Right lobe of liver (tissue), 6 donors: ENCODE measurements at regions not wholly inside any gene's neighbourhood (a gene's known extent, or its start where the extent isn't known, plus 50 kb on each side); places are given as distances from the start of the nearest gene placed in this dataset.

Experiments used
- ATAC-seq, 4 donors: fragments of 200-7000 bp; cut with Tn5 transposase; one replicate each; pipeline ENCODE4 v1.9.1; 2020; ENCODE audit warnings: mild to moderate bottlenecking in 4 of 4, moderate library complexity in 4 of 4
- DNase-seq, 3 donors: peaks; one replicate each; pipeline ENCODE4 v3.0.0-alpha.2; 2020
- H3K27ac ChIP-seq, 3 donors: fragments of 200-600 bp; one replicate each; pipeline ENCODE4 v1.8.0; 2022
- H3K27me3 ChIP-seq, 2 donors: fragments of 200-600 bp; one replicate each; pipeline ENCODE4 v1.8.0; 2022
- H3K36me3 ChIP-seq, 4 donors: fragments of 200-600 bp; sonication (generic) in 1 of 4; one replicate each; pipeline versions ENCODE4 v1.5.1 to v1.8.0; 2017 to 2022; ENCODE audit warnings: control low read depth in 1 of 4
- H3K4me1 ChIP-seq, 4 donors: fragments of 200-600 bp; sonication (generic) in 1 of 4; one replicate each; pipeline versions ENCODE4 v1.5.1 to v1.8.0; 2017 to 2022; ENCODE audit warnings: control low read depth in 1 of 4
- H3K4me3 ChIP-seq, 3 donors: fragments of 200-600 bp; one replicate each; pipeline ENCODE4 v1.8.0; 2022
- H3K9me3 ChIP-seq, 4 donors: fragments of 200-600 bp; sonication (generic) in 1 of 4; one replicate each; pipeline versions ENCODE4 v1.5.1 to v1.8.0; 2017 to 2022; ENCODE audit warnings: control low read depth in 1 of 4
- CTCF ChIP-seq, 4 donors: fragments of 200-600 bp in 3 of 4; fragments of 450-650 bp in 1 of 4; IDR thresholded peaks; one replicate each; pipeline versions ENCODE4 v1.5.1 to v1.8.0; 2016 to 2022; ENCODE audit warnings: antibody characterized with exemption in 4 of 4, mild to moderate bottlenecking in 2 of 4
- POLR2A ChIP-seq: fragments of 450-650 bp; IDR thresholded peaks from one replicate; pipeline ENCODE4 v1.6.1; 2017; ENCODE audit warnings: antibody characterized with exemption, mild to moderate bottlenecking
- WGBS: methylation state at CpG from one replicate; pipeline ENCODE4 v1.1.6; 2018; ENCODE audit warnings: low coverage, low lambda C conversion rate; ENCODE audit not compliant: insufficient coverage; ENCODE audit errors: missing lambda C conversion rate; 5-methylcytosine and 5-hydroxymethylcytosine counted together
- intact Hi-C, 2 donors: fragments of 100-400 bp; cut with DNase I; formaldehyde crosslinking; loops; one replicate each; pipeline versions ENCODE4 v1.11.2 to v1.14.1; 2022
- donor health status: DM: no; HTN: yes; CAD: no.
- donor health status: DM: no; HTN: no; CAD: no.
- donor health status: DM: no; HTN: no; CAD: no.
- donor health status: DM: no; HTN: yes; CAD: no.
- donor health status: DM: no; HTN: yes; CAD: no.

- Histone ChIP-seq H3K4me1 (no peaks in the 10 kb centered on the region), H3K4me3 (no peak overlapping the region), H3K27ac (no peak overlapping the region), H3K27me3 (no peaks in the 10 kb centered on the region), H3K9me3 (no peaks in the 10 kb centered on the region), H3K36me3 (no peaks in the 10 kb centered on the region)
- no peak for DNase-seq
- ATAC-seq, result no peak
- WGBS, result 60% methylated on average over 1 of the region's 1 CpG
- TF ChIP-seq CTCF (IDR thresholded peaks at IDR 0.05) (no peak), POLR2A (no peak)
- intact Hi-C loops, result no loop called here
Observed at GRCh38 chr13:85536706-85537105, 262.5 kb downstream of the SLITRK6 start.

- intact Hi-C loops, result no loop called here
- ATAC-seq (no peak), DNase-seq (no peak)
- H3K4me3 ChIP-seq, result no peak overlapping the region
- 45% methylated on average over 4 of the region's 4 CpGs for WGBS
- no peaks in the 10 kb centered on the region for H3K9me3 ChIP-seq
- TF ChIP-seq CTCF (IDR thresholded peaks at IDR 0.05) (no peak), POLR2A (no peak)
- H3K27me3 ChIP-seq, result no peaks in the 10 kb centered on the region
- no peak overlapping the region for H3K27ac ChIP-seq
- H3K36me3 ChIP-seq, result no peaks in the 10 kb centered on the region
- H3K4me1 ChIP-seq, result no peaks in the 10 kb centered on the region
Observed at GRCh38 chr13:85535316-85536084, 263.7 kb downstream of the SLITRK6 start.

- intact Hi-C loops, result no loop called here
- Histone ChIP-seq H3K4me1 (no peaks in the 10 kb centered on the region), H3K4me3 (no peak overlapping the region), H3K27me3 (no peaks in the 10 kb centered on the region), H3K27ac (no peak overlapping the region), H3K9me3 (peaks cover 0 to 3% (median 0%) of the 10 kb centered on the region in 4 donors), H3K36me3 (no peaks in the 10 kb centered on the region)
- WGBS, result 51% methylated on average over 2 of the region's 2 CpGs
- ATAC-seq (no peak), DNase-seq (no peak)
- TF ChIP-seq CTCF (IDR thresholded peaks at IDR 0.05), result no peak
- no peak for TF ChIP-seq POLR2A
Observed at GRCh38 chr13:85533911-85534310, 265.3 kb downstream of the SLITRK6 start.

GRCh38 chr13:85529218-85529594, 270.0 kb downstream of the SLITRK6 start:
- H3K27me3 ChIP-seq, result no peaks in the 10 kb centered on the region
- no peaks in the 10 kb centered on the region for H3K36me3 ChIP-seq
- intact Hi-C loops, result no loop called here
- ATAC-seq (no peak), DNase-seq (no peak)
- H3K4me1 ChIP-seq, result no peaks in the 10 kb centered on the region
- TF ChIP-seq CTCF (IDR thresholded peaks at IDR 0.05) (no peak), POLR2A (no peak)
- H3K4me3 ChIP-seq, result no peak overlapping the region
- H3K27ac ChIP-seq, result no peak overlapping the region
- WGBS, result 39% methylated on average over 2 of the region's 2 CpGs
- H3K9me3 ChIP-seq, result peaks cover 0 to 3% (median 0%) of the 10 kb centered on the region in 4 donors
